ENCODE measurements at regions not wholly inside any gene's neighbourhood (a gene's known extent, or its start where the extent isn't known, plus 50 kb on each side); places are given as distances from the start of the nearest gene placed in this dataset.
A peak's percentile ranks its signal among the peaks of the same experiment; 100 is the strongest.

DNA sequence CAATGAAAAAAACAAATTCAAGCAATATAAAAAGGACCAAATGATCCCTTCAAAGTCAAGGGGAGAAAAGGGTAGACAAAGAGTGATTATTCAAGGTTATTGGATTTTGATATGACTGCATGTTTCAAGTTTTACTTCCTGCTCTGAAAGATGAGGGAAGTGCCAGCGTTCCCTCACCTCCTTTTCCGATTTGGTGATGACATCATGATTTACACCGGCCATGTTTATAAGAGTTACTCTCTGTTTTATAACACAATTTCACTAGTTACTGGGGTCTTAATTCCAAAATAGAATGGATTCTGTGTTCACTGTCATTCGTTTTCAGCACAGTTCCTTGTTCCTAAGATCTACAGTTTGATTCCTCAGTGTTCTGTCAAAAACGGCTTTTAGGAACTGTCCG is 60.5 kb upstream of the CPXM2 start:
- DNase-seq (ENCODE audit: low spot score) = no peak

GRCh38 chr10:123948030-123948823 is 56.6 kb upstream of the CPXM2 start:
- no peak for DNase-seq (ENCODE audit: low spot score)

GRCh38 chr10:123945325-123945920 is 53.8 kb upstream of the CPXM2 start:
- DNase-seq (ENCODE audit: low spot score) = peak; percentile 16

- no peak for DNase-seq (ENCODE audit: low spot score)
These were observed 53.1 kb upstream of the CPXM2 start for GRCh38 chr10:123944661-123945060.

DNA sequence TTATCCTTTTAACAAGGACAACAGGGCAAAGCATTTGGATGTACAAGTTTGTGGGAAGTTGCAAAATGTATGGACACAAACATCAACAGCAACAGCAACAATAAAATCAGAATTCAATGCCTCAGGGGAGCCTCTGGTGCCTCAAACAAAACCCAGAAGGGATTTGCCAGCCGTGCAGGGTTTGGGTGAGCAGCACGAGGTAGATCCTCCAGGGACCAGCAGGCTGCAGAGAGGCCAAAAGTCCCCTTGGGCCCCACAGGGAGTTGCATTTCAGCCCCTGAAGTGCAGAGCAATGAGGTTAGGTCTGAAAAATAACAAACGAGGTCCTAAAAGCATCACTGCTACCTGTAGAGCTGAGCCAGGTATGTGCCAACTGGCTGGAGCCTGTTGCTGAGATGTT is 51.7 kb upstream of the CPXM2 start:
- DNase-seq (ENCODE audit: low spot score) = no peak

GRCh38 chr10:123942114-123942861 is 50.7 kb upstream of the CPXM2 start:
- no peak for DNase-seq (ENCODE audit: low spot score)
